Activated naive CD4-positive, alpha-beta T cell treated with Interleukin-2 at 50 U/mL for 16 hours (primary cell): ENCODE measurements at regions not wholly inside any gene's neighbourhood (a gene's known extent, or its start where the extent isn't known, plus 50 kb on each side); places are given as distances from the start of the nearest gene placed in this dataset.

ENCODE experiments used
- DNase-seq: peaks from one replicate; pipeline ENCODE4 v3.0.0-alpha.2; 2020

DNA sequence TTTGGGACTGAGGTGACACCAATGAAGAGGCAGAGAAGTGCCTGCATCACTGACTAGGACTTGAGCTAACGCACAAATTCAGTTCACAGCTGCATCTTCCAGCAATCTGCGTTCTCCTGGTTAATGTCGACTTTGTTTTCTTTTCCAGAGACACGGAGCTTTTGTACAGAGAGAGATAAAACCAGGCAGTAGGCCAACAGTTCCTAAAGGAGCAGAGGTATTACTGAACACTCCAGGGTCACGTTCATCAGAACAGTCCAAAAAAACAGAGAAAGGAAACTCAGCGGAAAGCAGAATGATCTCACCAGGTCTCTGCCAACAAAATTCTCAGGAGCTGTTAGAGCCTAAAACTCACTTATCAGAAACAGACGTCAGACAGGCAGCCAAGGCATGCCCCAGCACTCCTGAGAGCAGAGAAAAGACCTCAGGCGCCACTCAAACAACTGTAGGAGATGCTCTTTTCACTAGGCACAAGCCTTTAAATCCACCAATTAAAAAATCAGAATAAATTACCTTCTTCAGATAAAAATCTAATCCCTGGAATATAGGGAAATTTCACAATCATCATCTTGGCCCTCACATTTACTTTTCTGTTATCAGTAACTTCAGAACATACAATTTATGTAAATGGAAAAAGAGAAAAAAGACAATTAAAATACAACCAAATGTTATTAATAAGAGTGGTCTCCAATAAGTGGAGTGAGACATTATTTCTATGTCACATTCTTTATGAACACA is 95.9 kb upstream of the SPTBN1 start:
- no peak for DNase-seq

- DNase-seq = no peak
Measured at GRCh38 chr2:54364409-54364808, 91.7 kb upstream of the SPTBN1 start.

DNA sequence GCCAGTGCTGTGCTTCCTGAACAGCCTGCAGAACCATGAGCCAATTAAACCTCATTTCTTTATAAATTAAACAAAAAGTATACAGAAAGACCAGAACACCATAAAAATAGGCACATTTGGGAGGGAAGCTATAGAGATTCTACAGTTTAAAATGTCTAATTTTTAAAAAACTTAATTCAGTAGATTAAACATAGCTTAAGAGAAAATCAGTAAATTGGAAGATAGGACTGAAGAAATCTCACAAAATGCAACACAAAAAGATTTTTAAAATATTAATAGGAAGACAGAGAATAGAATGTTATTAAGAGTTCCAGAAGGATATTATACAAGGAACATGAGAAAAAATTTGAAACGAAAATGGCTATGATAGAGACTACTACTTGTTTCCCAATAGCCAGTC is 90.5 kb upstream of the SPTBN1 start:
- no peak for DNase-seq

DNA sequence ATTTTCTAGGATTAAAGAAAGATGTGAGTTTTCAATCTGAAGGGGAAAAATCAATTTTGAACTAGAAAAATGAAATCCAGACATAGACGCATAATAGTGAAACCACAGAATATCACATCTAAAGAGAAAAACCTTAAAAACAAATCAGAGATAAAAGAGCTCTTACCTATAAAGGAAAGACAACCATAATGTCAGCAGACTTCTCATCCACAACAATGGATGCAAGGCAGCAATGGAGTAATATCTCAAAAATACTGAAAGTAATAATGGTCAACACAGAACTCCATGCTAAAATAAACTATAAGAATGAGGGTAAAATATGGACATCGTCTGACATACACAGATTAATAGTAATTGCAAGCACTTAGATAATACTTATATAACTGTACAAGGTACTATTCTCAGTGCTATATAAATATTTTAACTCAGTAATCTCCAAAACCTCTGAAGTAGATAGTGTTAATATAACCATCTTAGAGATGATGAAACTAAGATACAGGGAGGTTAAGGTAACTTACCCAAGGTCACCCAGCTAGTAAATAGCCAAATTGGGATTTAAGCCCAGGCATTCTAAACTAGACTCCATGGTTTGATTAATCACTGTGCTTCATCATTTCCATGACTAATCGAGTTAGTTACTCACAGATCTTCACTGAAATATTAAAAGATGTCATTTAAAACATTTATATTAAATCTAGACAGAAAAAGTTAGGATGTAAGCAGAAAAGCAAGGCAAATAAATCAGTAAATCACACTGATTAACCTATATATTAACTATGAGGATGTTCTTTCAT is 89.4 kb upstream of the SPTBN1 start:
- no peak for DNase-seq

DNA sequence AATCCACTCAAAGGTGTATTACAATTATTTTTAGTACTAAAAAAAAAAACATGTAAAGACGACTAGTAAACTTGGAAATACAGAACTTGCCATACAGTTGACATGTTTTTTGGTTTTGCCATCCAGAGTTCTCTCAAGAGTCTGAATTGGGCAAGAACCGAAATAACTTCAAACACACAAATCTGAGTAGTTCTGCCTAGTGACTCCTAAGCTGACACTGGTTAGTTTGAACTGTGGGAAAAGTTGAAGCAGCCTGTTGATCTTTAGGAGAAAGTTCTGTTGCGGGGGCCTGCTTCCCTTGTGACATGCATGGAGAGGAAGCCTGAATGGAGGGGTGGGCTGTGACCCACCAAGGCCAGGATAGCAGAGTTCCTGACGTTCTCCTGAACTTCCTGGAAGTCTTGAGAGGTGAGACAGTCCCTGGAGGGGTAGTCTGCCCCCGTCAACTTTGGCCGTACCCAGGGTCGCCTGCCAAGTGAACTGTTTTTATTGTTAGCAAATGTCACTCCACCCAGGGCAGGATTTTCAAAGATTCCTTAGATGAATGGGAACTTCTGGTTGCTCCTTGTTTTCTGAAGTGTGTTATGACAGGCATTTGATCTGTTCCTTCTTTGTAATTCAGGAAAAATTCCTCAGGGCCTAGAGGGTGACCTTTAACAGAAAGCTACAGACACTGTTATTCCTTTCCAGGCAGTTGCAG is 85.6 kb upstream of the SPTBN1 start:
- no peak for DNase-seq

- DNase-seq = no peak
Measured at GRCh38 chr2:54371460-54372065, 84.6 kb upstream of the SPTBN1 start.

DNA sequence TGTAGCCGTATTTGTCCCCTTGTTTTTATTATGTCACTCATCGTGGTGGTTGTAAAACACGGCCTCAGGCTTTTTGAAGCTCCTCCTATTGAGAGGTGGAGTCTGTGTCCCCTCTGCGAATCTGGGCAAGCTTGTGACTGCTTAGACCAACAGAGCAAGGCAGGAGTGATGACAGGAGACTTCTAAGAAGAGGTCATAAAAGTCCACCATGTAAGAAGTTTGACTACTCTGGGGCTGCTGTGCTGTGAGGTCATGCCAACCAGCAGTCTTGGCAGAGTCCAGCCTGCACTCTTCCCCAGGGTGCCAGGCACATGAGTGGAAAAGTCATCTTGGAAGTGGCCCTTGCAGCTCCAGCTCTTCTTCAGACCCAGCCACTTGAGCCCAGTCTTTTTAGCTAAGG is 83.8 kb upstream of the SPTBN1 start:
- no peak for DNase-seq

DNA sequence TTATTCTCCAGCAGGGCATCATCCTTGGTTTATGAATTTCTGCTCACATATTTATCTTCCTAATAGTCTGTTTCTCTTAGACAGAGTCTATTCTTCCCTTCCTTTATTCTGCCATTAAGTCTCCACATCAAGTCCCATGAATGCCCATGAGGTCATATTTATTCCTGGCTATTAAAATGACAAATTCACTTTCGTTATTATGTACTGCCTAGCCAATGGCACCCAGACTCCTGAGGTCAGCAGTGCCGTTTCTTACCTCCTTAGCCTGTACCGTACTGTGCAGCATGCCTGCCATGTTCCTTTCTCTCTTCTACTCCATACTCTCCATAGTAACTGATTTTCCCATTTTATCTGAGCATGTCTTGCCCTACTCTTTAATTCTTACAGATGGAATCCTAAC is 82.3 kb upstream of the SPTBN1 start:
- no peak for DNase-seq

- no peak for DNase-seq
Measured at GRCh38 chr2:54374591-54375364, 81.3 kb upstream of the SPTBN1 start.

- no peak for DNase-seq
Measured at GRCh38 chr2:54377451-54377850, 78.7 kb upstream of the SPTBN1 start.

- DNase-seq = no peak
Measured at GRCh38 chr2:54377901-54378493, 78.1 kb upstream of the SPTBN1 start.

DNA sequence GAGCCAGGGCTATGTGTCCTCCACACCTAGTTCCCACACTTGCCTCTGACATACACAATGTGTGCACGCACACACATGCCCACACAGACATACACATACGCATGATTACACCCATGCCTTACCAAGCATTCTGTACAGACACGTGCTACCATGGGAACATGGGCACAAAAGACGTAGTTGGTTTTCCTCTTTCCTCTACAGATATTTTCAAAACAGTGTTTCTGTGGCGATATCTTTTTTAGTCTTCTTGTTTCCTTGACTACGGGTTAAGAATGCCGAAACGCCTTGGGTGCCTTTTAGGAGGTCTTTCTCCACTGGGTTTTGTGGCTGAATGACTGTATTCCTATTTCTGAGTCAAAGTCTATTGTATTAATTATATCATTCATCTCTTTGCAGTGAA is 75.5 kb upstream of the SPTBN1 start:
- no peak for DNase-seq

DNA sequence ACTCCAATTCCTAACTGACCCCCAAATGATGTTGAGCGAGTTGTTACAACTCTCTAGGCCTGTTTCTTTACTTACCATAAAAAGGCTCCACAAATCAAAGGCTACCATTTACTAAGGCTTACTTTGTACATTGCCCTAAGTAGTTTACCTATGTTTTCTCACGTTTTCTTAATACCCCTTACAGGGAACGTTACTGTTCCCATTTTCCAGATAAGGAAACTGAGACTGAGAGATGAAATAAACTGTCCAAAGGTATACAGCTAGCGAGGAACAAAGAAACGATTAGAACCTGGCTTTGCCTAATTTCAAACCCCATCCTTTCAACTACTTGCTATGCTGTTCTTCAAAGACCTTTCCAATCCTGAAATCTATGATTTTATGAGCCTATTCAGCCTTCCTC is 74.8 kb upstream of the SPTBN1 start:
- DNase-seq = no peak

- no peak for DNase-seq
Measured at GRCh38 chr2:54382601-54383000, 73.5 kb upstream of the SPTBN1 start.

DNA sequence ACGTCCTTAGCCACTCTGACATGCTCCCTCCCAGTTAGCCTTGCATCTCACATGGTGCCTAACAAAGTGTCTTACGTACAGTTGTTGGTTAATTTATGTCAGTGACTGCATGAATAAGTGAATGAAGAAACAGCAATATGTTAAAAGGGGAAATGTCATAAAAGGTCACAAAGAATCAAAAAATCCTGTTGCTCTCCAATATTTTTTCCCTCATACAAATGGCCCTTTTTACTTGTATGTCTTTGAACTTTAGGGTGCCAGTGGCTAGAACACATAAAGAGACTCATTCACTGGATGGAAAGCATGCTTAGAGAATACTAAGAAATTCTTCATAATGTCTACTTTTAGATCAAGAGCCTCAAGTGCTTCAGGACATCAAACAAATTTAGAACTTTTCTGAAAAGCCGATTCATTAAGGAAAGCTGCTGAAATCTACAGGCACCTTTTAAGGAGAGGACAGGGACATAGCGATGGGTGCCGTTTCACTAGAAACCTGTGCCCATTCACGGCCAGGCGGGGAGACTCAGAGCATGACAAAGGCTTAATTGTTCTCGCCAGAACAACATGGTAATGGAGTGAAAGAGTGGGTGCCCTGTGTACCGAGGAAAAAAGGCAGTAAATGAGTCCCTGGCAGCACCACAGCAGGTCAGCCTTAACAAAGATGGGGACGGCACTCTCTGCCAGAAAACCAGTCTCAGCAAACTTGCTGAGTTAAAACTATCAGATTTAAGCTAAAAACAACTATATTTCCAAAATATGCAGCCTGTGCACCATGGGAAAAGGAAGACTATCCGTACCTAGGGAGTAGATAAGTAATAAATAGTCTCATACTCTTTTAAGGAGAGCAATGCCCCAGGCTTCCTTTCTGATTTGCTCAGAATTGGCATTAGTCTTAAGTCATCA is 71.6 kb upstream of the SPTBN1 start:
- DNase-seq = no peak

GRCh38 chr2:54385271-54385670 is 70.9 kb upstream of the SPTBN1 start:
- no peak for DNase-seq

DNA sequence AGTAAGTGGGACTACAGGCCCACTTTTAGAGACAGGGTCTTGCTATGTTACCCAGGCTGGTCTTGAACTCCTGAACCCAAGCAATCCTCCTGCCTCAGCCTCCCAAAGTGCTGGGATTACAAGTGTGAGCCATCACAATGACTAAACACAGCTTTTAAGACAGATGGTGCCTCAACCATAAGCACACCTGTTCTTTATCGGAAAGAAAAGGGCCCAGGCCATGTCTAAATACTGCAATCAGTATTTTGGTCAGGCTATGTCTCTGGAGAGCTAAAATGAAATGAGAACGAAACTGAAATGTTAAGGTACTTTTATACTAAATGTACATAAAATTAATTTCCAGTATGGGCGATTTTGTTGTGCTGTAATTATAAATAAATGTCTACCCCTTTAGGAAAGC is 69.5 kb upstream of the SPTBN1 start:
- no peak for DNase-seq

DNA sequence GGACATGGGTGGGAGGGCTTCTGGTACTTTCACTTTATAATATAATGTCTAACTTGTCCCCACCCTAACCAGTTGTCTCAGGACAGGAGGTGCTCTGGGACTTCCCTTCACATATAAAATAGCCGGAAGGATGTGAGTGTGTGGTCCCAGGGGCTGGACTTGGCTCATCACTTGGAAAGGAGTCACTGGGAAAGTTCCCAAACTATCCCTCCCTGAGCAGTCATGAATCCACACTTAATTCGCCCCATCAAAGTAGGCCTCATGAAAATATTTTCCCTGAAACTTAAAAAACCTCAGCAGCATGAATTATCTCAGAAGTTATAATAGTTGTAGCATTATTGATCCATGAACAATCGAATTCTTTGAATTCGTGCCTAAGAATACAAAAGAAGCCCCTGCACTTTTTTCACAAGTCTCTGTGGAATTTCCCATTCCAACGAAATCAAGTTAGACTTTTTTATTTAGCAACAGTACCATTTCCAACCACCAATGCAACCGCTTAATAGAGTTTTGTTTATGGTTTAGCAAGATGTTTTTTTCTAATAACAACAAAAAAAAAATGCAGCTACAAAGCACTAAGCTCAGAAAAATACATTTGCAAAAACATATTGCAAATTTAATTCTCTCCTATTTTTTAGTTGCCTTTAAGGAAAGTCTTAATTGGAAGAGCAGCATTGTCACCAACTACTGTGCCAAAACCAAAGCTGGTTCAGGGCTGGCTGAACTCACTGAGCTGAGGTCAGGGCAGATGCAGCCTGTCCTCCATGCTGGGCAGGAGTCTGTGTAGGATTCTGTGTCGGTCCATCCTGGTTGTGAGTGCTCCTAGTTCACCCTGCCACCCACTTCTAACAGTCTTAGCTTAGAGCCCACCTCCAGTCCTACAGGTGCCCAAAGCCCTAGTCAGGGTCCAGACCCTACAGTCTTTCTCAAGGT is 68.8 kb upstream of the SPTBN1 start:
- DNase-seq = no peak

- DNase-seq = no peak
Measured at GRCh38 chr2:54388076-54388475, 68.1 kb upstream of the SPTBN1 start.
